BE2C (cell line): ENCODE measurements at regions not wholly inside any gene's neighbourhood (a gene's known extent, or its start where the extent isn't known, plus 50 kb on each side); places are given as distances from the start of the nearest gene placed in this dataset.
"Not testable (repeated sequence)": the region's sequence is repeated elsewhere in the genome, so short reads cannot be mapped to it uniquely, and the experiment has no call there.

Source experiments
- DNase-seq: peaks from one replicate; pipeline ENCODE4 v3.0.0-alpha.2; 2020
- H3K27me3 ChIP-seq: fragments of 250-450 bp; sonication (Bioruptor Pico); 2 replicates; pipeline ENCODE4 v1.5.1; 2020; ENCODE audit warnings: mild to moderate bottlenecking
- H3K36me3 ChIP-seq: fragments of 250-450 bp; sonication (Bioruptor Pico); 2 replicates; pipeline ENCODE4 v1.5.1; 2020; ENCODE audit warnings: mild to moderate bottlenecking
- H3K4me1 ChIP-seq: fragments of 250-450 bp; sonication (Bioruptor Pico); 2 replicates; pipeline ENCODE4 v1.5.1; 2020
- H3K4me3 ChIP-seq: 2 replicates; pipeline ENCODE4 v1.5.1; 2011; ENCODE audit warnings: low read depth, low read length
- H3K9me3 ChIP-seq: fragments of 250-450 bp; sonication (Bioruptor Pico); 2 replicates; pipeline ENCODE4 v1.5.1; 2020
- TF ChIP-seq, protein P1 (sequence below): IDR thresholded peaks from 2 replicates; pipeline ENCODE4 v1.5.1; 2012; ENCODE audit warnings: mild to moderate bottlenecking, low read depth, low read length

DNA sequence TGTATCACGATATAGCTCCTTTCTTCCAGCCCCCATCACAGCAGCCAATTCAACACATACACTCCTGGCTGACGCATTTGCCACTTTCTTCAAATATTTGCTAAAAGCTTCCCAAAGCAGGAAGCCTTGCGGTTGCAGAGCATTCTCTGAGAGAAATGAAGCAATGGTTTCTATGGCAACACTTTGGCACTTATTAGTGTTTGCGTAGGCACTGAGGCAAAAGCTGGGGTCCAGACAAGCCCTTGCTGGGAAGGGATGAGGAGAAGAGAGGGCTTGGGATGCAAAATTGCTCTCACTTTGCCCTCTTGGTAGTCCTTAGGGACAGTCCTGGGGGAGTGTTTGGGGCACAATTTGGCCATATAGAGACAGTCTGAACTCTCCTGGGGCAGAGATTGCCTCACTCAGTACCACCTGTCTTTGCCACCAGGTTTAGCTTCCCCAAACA lies 55.0 kb upstream of the PAK3 start:
- Histone ChIP-seq H3K36me3 (no peaks in the 10 kb centered on the region), H3K4me3 (no peak overlapping the region), H3K4me1 (no peaks in the 10 kb centered on the region), H3K9me3 (no peaks in the 10 kb centered on the region), H3K27me3 (no peaks in the 10 kb centered on the region)
- TF ChIP-seq, protein P1, sequence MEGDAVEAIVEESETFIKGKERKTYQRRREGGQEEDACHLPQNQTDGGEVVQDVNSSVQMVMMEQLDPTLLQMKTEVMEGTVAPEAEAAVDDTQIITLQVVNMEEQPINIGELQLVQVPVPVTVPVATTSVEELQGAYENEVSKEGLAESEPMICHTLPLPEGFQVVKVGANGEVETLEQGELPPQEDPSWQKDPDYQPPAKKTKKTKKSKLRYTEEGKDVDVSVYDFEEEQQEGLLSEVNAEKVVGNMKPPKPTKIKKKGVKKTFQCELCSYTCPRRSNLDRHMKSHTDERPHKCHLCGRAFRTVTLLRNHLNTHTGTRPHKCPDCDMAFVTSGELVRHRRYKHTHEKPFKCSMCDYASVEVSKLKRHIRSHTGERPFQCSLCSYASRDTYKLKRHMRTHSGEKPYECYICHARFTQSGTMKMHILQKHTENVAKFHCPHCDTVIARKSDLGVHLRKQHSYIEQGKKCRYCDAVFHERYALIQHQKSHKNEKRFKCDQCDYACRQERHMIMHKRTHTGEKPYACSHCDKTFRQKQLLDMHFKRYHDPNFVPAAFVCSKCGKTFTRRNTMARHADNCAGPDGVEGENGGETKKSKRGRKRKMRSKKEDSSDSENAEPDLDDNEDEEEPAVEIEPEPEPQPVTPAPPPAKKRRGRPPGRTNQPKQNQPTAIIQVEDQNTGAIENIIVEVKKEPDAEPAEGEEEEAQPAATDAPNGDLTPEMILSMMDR = no peak
- no peak for DNase-seq

DNA sequence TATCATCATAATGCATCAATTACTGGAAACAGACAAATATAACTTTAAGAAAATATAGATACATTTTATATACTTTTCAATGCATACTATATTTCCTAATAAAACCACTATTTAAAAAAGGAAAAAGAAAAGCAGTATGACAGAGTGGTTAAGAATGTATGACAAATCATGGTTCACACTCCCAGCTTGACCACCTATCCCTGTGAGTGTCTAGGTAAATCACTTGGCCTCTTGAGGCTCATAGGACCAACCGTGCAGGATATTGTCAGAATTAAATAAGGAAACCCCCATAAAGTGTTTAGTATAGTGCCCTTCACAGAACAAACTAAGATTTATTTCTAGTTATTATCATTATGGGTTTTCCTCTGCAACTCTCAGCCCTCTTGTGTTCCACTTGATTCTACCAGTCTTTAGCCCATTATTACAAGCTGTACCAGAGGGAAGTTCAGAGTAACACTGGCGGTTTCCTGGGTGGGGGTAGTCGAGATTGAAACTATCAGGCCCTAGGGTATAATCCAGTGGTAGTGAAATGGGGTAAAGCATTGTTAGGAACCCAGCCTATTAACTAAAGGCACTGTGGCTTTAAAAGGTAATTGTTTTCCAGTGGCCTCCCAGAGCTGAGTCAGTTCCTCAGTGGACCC lies 55.5 kb upstream of the PAK3 start:
- H3K27me3 ChIP-seq = no peaks in the 10 kb centered on the region

DNA sequence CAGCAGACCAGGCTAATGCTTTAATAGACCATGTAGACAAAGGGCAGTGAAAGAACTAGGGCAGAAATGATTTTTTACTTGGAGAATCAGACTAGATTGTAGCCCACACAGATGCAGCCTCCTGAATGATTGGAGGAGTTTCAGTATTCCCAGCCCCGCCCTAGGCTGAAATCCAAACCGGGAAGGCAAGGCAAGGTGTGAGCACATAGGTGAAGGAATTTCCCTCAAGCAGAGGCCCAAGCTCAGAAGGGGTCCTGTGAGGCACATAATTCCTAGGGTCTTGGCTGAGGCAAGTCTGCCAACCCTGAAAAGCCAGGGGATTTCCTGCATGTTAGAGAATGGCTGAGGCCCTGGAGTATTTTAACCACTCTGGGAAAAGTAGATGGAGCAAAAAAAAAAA lies 56.4 kb upstream of the PAK3 start:
- Histone ChIP-seq H3K27me3 (no peaks in the 10 kb centered on the region), H3K9me3 (no peaks in the 10 kb centered on the region), H3K36me3 (no peaks in the 10 kb centered on the region), H3K4me1 (no peaks in the 10 kb centered on the region), H3K4me3 (no peak overlapping the region)
- TF ChIP-seq, protein P1 = no peak
- no peak for DNase-seq

More for the DNA sequence above, 55.5 kb upstream of the PAK3 start:
- Histone ChIP-seq H3K4me3 (no peak overlapping the region), H3K4me1 (no peaks in the 10 kb centered on the region), H3K9me3 (no peaks in the 10 kb centered on the region), H3K36me3 (no peaks in the 10 kb centered on the region)
- TF ChIP-seq, protein P1 = no peak
- no peak for DNase-seq

DNA sequence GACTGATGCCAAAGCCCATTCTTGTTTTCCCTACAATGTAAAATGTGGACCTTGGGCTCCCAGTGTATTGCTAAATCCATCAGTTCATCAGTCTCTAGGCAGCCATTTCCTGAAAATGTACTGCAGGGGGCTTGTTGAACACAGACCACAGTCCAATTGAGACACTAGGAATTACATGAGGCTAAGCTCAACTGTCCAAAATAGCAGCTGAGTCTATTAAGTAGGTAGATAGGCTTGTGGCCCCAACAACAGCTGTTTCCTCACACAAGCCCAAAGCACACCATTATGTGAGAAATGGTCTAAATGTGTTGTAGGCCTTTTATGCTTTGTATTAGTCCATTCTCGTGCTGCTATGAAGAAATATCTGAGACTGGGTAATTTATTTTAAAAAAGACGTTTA lies 60.0 kb upstream of the PAK3 start:
- TF ChIP-seq, protein P1 = no peak
- Histone ChIP-seq H3K27me3 (no peaks in the 10 kb centered on the region), H3K4me3 (no peak overlapping the region), H3K9me3 (no peaks in the 10 kb centered on the region), H3K36me3 (no peaks in the 10 kb centered on the region), H3K4me1 (no peaks in the 10 kb centered on the region)
- no peak for DNase-seq

DNA sequence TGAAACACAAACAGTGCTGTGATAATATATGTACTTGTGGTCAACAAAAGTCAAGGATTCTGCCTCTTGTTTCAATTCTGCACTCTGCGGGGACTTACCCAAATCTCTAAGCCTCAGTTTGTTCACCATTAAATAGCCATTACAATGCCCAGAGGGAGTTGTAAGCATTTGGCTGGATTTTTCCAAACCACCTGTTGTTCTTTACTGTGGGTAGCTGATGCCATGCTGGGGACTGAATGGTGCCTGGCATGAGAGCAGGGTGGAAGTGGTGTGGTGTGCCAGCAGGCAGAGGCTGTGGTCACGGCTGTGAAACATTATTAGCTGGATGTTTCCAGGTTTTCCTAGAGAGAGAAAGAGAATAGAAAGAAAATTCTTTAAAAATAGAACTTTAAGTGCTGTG lies 60.7 kb upstream of the PAK3 start:
- H3K4me3 ChIP-seq = no peak overlapping the region
- H3K9me3 ChIP-seq = no peaks in the 10 kb centered on the region
- H3K36me3 ChIP-seq = no peaks in the 10 kb centered on the region
- H3K4me1 ChIP-seq = no peaks in the 10 kb centered on the region
- no peaks in the 10 kb centered on the region for H3K27me3 ChIP-seq
- no peak for DNase-seq
- TF ChIP-seq, protein P1 = no peak

DNA sequence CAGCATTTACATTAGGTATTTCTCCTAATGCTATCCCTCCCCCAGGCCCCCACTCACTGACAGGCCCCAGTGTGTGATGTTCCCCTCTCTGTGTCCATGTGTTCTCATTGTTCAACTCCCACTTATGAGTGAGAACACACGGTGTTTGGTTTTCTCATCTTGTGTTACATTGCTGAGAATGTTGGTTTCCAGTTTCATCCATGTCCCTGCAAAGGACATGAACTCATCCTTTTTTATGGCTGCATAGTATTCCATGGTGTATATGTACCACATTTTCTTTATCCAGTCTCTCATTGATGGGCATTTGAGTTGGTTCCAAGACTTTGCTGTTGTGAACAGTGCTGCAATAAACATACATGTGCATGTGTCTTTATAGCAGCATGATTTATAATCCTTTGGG lies 73.0 kb upstream of the PAK3 start:
- not testable (repeated sequence) for H3K4me1 ChIP-seq, H3K36me3 ChIP-seq, DNase-seq, H3K4me3 ChIP-seq, H3K9me3 ChIP-seq, H3K27me3 ChIP-seq
